Ecto neural progenitor cell (in vitro differentiated cells): ENCODE measurements at regions not wholly inside any gene's neighbourhood (a gene's known extent, or its start where the extent isn't known, plus 50 kb on each side); places are given as distances from the start of the nearest gene placed in this dataset.
"Not testable (repeated sequence)": the region's sequence is repeated elsewhere in the genome, so short reads cannot be mapped to it uniquely, and the experiment has no call there.

Experiments
- DNase-seq: peaks from one replicate; pipeline ENCODE4 v3.0.0-alpha.2; 2018; ENCODE audit warnings: low spot score

- no peak for DNase-seq
Observed at GRCh38 chr1:229156872-229157271, 114.0 kb upstream of the RAB4A start.

GRCh38 chr1:229157480-229157879 lies 113.4 kb upstream of the RAB4A start:
- DNase-seq = no peak

DNA sequence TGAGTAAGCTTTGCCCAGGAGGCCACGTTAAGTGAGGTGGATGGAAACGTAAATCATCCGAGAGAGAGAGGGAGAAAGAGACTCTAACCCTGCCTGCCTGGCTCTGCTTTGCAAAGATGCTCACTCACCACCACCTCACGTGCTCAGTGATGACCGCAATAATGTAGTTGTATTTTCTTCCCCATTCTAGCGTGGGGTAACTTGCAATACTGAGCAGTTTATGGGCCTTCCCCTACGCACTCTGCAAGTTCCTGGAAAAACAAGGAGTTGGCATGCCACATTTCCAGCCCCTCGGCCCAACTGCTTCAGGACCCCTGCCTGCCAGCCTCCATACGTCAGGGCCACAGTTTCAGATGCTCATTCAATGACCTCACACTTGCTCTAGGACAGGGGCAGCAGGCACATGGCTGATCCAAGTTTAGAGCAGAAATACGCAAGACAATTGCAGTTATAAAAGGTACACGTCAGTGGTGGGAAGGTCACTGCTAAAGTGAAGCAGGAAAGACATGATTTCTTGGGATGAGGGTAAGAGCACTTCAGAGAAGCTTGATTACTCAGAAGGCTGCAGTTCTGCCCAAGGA lies 112.5 kb upstream of the RAB4A start:
- DNase-seq = no peak

DNA sequence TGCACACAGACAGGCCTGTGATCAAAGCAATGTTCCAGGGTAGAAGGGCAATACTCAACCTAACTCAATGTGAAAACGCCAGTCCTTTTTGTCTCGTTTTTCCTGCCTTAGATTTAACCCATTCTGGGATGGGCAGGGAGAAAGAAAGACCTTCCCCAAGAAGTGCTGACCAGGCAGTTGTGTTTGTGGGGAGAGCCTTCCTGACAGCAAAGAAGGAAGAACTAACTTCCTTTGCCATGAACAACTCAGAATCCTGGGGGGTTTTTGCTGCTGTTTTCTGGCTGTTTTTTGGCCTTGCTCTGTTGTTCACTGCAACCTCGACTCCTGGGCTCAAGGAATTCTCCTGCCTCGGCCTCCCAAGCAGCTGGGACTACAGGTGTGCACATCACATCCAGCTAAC lies 112.0 kb upstream of the RAB4A start:
- DNase-seq = no peak

- DNase-seq = no peak
Observed at GRCh38 chr1:229159668-229160544, 111.0 kb upstream of the RAB4A start.

- no peak for DNase-seq
Observed at GRCh38 chr1:229161740-229162139, 109.2 kb upstream of the RAB4A start.

GRCh38 chr1:229162825-229163515 lies 107.9 kb upstream of the RAB4A start:
- no peak for DNase-seq

DNA sequence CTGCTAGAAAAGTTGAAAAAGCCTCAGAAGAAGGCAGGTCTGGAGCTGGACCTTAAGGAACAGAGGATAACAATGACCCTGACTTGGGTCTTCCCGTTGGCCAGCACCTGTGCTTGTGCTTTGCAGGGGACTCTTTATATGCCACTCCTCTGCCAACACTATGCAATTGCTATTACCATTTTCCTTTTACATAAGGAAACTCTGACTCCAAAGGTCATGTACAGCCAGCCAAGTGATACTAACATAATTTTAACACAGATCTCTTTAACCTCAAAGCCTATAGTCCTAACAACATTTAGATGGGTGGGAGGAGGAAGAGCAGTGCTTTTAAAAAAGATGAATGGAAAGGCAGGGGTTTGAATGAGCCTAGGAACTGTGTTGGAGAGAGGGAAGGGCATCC lies 106.6 kb upstream of the RAB4A start:
- DNase-seq = no peak

DNA sequence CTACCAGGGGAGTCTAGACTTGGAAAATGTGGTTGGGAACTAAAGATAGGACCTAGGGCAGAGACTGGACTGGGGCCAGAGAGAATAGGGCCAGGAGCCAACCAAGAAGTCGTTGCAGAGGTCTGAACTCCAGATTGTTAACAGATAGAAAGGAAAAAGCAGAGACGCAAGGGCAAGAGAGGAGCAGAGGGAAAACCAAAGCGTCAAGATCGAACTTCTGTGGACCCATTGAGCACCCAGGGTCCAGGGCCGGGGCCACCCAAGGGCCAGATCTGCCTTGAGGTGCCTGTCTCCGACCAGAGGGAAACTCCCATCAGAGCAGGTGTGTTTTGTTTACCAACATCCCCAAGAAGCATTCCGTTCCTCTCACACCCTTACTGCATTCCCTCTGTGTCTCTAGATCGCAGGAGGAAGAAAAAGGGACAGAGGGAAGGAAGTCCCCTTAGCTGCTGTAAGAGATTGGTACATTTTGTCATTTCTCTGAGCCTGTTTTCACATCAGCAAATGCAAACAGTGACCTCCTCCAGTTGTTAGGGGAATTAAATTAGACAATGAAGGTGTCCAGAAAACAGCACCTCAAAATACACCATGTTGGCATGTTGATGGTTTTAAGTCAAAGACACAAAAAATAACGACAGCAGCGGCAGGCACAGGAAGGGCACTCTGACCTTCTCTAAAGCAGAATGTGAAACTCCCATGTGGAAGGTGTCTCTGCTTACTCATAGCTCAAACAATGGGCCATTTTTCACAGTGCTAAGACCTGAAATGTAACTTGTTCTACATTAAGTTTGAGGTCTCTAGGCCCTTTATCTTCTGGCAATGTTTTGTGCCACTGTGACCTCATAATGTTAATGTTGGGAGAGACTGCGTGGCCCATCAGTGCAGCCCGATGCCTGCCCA lies 105.8 kb upstream of the RAB4A start:
- no peak for DNase-seq

DNA sequence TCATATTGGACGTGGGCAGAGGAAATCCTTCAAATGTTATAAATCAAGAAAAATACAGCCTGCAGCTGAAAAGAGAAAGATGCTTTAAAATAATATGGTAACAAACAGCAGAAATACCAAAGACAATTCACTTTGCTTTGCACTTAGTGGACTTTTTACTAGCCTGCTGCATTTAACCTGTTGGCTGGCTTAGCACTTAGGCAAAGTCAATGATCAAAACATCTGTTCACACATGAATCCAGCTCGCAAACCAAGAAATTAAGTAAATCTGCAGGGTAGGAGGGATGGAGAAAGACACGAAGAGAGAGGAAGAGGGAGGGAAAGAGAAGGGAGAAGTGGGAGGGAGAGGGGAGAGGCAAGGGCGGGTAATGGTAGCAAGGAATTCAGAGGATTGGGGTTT lies 103.6 kb upstream of the RAB4A start:
- DNase-seq = no peak

DNA sequence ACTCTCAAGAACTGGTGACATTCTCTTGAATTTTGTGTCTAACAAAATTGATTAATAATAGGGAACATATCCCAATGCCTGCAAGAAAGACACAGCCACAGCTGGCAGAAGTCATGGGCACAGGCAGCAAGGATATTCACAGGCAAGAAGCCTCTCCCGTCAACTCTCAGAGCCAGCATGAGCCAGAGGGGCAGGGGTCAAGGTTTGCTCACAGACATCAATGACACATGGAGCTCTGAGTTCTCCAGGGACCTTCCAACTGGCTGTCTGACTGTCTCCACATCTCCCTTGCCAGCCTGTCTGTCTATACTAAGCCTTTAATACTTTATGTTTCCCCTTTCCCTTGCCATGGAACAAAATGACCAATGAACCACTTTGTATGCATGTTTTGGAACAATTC lies 101.5 kb upstream of the RAB4A start:
- no peak for DNase-seq

DNA sequence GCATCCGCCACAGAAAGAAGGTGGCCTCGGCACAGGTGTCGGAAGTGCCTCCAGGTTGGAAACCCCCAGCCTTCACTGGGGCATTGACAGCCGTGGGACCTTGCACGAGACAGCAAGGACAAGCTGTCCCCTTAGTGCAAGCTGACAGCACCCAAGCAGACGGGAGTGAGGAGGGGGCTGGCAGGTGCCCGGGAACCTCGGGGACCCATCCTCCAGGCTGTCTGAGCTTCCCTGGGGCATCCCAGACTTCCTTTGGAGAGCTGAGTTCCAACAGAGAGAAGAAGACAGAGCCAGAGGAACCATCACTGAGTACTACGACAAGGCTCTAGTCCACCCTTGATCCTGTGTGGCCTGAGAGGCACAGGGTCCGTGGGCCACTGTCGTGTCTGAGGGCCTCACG lies 100.6 kb upstream of the RAB4A start:
- DNase-seq = no peak

DNA sequence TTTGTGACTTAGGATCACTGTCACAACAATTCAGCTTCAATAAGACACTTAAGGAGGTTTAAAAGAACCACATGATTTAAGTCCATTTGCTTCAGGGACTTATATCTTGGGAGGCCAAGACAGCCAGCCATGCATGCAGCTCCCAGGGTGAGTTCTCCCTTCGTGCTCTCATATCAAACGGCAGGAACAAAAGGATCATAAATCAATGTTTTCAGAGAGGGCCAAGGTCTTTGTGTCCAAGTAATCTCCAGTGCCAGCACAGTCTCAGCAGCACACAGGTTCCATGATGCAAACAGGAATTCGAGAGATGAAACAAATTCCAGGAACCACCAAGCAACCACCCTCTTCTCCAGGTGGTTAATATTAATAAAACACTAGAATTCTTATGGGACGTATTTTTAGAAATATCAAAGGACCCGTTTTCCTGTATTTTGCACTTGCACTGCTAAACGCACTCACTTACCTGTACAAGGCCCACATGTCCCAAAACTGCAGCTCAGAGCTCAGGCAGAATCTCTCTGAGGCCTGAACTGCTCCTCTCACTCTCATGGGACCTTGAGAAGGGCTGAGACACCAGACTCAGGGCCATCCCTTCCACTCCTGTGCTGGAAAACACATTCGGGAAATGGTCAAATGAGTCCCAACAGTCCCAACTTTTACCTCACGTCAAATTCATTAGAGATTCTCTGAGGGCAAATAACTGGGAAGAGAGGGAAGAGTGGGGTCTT lies 100.0 kb upstream of the RAB4A start:
- no peak for DNase-seq

DNA sequence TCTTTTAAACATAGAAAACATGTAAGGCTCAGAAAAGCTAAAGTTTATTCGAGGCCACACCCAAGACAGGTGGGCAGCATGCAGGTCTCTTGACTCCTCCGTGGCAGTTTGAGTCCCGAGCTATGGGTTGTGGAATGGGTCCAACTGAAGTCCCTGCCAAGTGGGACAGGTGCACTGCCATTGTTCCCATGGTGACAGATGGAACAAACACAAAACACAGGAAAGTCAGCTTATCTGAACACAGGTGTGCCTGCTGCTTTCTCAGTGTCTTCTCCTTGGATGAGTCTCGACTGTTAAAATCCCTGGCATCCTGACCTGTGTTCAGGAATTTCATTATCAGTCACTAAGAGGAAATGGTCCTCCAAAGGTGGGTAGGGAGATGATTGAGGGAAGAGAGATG lies 99.0 kb upstream of the RAB4A start:
- no peak for DNase-seq

- not testable (repeated sequence) for DNase-seq
Observed at GRCh38 chr1:229173491-229174476, 97.1 kb upstream of the RAB4A start.

DNA sequence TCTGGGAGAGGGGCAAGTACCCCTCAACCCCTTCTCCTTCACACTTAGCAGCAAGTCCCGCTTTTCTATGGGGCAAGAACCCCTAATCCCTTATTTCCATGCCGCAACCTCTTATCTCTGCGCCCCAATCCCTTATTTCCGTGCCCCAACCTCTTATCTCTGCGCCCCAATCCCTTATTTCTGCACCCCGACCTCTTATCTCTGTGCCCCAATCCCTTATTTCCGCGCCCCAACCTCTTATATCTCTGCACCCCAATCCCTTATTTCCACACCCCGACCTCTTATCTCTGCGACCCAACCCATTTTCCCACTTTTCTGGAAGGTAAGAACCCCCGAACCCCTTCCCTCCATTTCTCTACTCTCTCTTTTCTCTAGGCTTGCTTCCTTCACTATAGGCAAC lies 95.6 kb upstream of the RAB4A start:
- DNase-seq = not testable (repeated sequence)

DNA sequence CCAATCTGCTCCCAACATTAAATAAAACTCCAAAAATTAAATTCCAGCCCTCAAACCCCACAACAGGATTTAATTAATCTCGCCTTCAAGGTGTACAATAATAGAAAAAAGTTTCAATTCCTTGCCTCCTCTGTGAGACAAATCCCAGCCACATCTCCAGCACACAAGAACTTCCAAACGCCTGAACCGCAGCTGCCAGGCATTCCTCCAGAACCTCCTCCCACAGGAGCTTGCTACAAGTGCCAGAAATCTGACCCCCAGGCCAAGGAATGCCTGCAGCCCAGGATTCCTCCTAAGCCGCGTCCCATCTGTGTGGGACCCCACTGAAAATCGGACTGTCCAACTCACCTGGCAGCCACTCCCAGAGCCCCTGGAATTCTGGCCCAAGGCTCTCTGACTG lies 94.5 kb upstream of the RAB4A start:
- not testable (repeated sequence) for DNase-seq

DNA sequence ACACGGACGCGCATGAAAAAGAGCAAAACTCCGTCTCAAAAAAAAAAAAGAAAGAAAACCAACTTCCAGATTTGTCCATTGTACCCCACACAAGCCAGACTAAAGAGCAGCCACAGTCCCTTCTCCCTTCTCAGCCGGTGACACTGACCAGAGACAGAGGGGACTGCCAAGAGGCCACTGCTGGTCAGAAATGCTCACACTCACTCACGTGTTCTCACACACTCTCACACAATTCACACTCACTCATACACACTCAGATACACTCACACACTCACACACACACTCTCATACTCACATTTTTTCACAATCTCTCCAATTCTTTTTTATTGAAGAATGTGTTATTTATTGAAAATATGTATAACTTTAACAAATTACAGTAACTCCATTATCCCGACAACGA lies 90.8 kb upstream of the RAB4A start:
- no peak for DNase-seq

DNA sequence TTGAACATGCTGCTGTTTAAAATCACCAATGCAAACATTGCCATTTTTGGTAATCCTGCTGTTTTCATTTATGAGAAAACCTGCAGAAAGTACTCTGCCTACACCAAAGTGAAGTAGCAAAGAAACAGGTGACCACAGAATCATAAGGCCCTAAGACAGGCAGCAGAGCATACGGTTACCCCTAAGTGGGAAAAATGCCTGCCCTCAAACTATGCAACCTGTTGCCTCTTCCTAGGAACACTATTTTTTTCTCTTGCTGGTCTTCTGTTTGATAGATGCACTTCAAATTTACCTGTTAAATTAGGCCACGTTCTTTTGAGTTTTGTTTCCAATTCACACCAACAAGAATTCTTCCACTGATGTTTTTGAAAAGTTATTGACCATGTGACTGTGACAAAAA lies 89.5 kb upstream of the RAB4A start:
- DNase-seq = no peak

DNA sequence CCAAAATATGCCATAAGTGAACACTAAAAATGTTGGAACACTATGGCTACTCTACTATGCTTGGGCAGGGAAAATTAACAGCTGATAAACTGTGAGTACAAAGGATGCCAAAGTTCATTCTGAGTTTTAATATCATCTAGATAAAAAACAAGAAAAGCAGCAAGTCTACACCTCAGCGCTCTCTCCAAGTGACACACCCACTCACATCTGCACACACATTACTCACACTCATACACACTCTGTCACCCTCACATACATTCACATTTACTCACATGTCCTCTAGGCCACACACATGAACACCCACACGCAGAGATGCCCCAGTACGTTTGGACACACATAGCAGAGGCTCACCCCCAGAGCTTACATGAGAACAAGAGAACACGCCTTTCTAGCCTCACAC lies 87.3 kb upstream of the RAB4A start:
- DNase-seq = no peak
